ENCODE measurements at regions not wholly inside any gene's neighbourhood (a gene's known extent, or its start where the extent isn't known, plus 50 kb on each side); places are given as distances from the start of the nearest gene placed in this dataset.

GRCh38 chr10:4033341-4033896 lies 248.4 kb upstream of the KLF6 start:
- no peaks in the 10 kb centered on the region for H3F3A ChIP-seq (ENCODE audit: insufficient read depth)
- H3K36me3 ChIP-seq (ENCODE audit: low read length) = no peaks in the 10 kb centered on the region
- TF ChIP-seq CTCF (IDR thresholded peaks at IDR 0.05; ENCODE audit: insufficient read depth, low read length, poor library complexity, severe bottlenecking) (no peak), EZH2phosphoT487 (conservative IDR thresholded peaks at IDR 0.05; ENCODE audit: low read length) (no peak)
- no peak overlapping the region for H3K9ac ChIP-seq (ENCODE audit: low read length)
- H3K27me3 ChIP-seq (ENCODE audit: low read length) = no peaks in the 10 kb centered on the region
- H3K9me2 ChIP-seq (replicated peaks; ENCODE audit: insufficient read depth, low read length) = no peaks in the 10 kb centered on the region
- no peaks in the 10 kb centered on the region for H3K79me2 ChIP-seq (ENCODE audit: insufficient read depth, low read length)
- no peak overlapping the region for H2AFZ ChIP-seq (ENCODE audit: low read depth, low read length, severe bottlenecking)
- no peak overlapping the region for H3K4me2 ChIP-seq (ENCODE audit: low read depth, low read length, poor library complexity, severe bottlenecking)
- H3K4me3 ChIP-seq (ENCODE audit: insufficient read depth, low read length, poor library complexity, severe bottlenecking) = no peak overlapping the region
- no peaks in the 10 kb centered on the region for H4K20me1 ChIP-seq (ENCODE audit: low read depth, low read length)
- H3K9me3 ChIP-seq (ENCODE audit: insufficient read depth, low read length) = no peaks in the 10 kb centered on the region
- no peak overlapping the region for H3K27ac ChIP-seq (ENCODE audit: low read depth, low read length)

- Histone ChIP-seq H3F3A (ENCODE audit: insufficient read depth) (no peaks in the 10 kb centered on the region), H3K27ac (ENCODE audit: low read depth, low read length) (no peak overlapping the region), H3K9me3 (ENCODE audit: insufficient read depth, low read length) (no peaks in the 10 kb centered on the region), H2AFZ (ENCODE audit: low read depth, low read length, severe bottlenecking) (no peak overlapping the region), H3K4me2 (ENCODE audit: low read depth, low read length, poor library complexity, severe bottlenecking) (no peak overlapping the region), H3K27me3 (ENCODE audit: low read length) (no peaks in the 10 kb centered on the region), H3K36me3 (ENCODE audit: low read length) (no peaks in the 10 kb centered on the region), H4K20me1 (ENCODE audit: low read depth, low read length) (no peaks in the 10 kb centered on the region), H3K9ac (ENCODE audit: low read length) (no peak overlapping the region), H3K79me2 (ENCODE audit: insufficient read depth, low read length) (no peaks in the 10 kb centered on the region), H3K4me3 (ENCODE audit: insufficient read depth, low read length, poor library complexity, severe bottlenecking) (no peak overlapping the region), H3K9me2 (replicated peaks; ENCODE audit: insufficient read depth, low read length) (no peaks in the 10 kb centered on the region)
- no peak for TF ChIP-seq CTCF (IDR thresholded peaks at IDR 0.05; ENCODE audit: insufficient read depth, low read length, poor library complexity, severe bottlenecking)
- TF ChIP-seq EZH2phosphoT487 (conservative IDR thresholded peaks at IDR 0.05; ENCODE audit: low read length) = no peak
Observed at GRCh38 chr10:4029866-4030265, 244.9 kb upstream of the KLF6 start.

GRCh38 chr10:4028854-4029583 lies 244.0 kb upstream of the KLF6 start:
- H3K27me3 ChIP-seq (ENCODE audit: low read length) = no peaks in the 10 kb centered on the region
- H3F3A ChIP-seq (ENCODE audit: insufficient read depth) = no peaks in the 10 kb centered on the region
- H3K9me2 ChIP-seq (replicated peaks; ENCODE audit: insufficient read depth, low read length) = no peaks in the 10 kb centered on the region

More at GRCh38 chr10:4028854-4029583, 244.0 kb upstream of the KLF6 start:
- Histone ChIP-seq H3K4me3 (ENCODE audit: insufficient read depth, low read length, poor library complexity, severe bottlenecking) (no peak overlapping the region), H4K20me1 (ENCODE audit: low read depth, low read length) (no peaks in the 10 kb centered on the region), H2AFZ (ENCODE audit: low read depth, low read length, severe bottlenecking) (no peak overlapping the region), H3K27ac (ENCODE audit: low read depth, low read length) (no peak overlapping the region), H3K36me3 (ENCODE audit: low read length) (no peaks in the 10 kb centered on the region), H3K9ac (ENCODE audit: low read length) (no peak overlapping the region), H3K79me2 (ENCODE audit: insufficient read depth, low read length) (no peaks in the 10 kb centered on the region), H3K9me3 (ENCODE audit: insufficient read depth, low read length) (no peaks in the 10 kb centered on the region), H3K4me2 (ENCODE audit: low read depth, low read length, poor library complexity, severe bottlenecking) (no peak overlapping the region)
- no peak for TF ChIP-seq CTCF (IDR thresholded peaks at IDR 0.05; ENCODE audit: insufficient read depth, low read length, poor library complexity, severe bottlenecking)
- no peak for TF ChIP-seq EZH2phosphoT487 (conservative IDR thresholded peaks at IDR 0.05; ENCODE audit: low read length)
